ENCODE measurements at regions not wholly inside any gene's neighbourhood (a gene's known extent, or its start where the extent isn't known, plus 50 kb on each side); places are given as distances from the start of the nearest gene placed in this dataset.
"Not testable (repeated sequence)": the region's sequence is repeated elsewhere in the genome, so short reads cannot be mapped to it uniquely, and the experiment has no call there.

DNA sequence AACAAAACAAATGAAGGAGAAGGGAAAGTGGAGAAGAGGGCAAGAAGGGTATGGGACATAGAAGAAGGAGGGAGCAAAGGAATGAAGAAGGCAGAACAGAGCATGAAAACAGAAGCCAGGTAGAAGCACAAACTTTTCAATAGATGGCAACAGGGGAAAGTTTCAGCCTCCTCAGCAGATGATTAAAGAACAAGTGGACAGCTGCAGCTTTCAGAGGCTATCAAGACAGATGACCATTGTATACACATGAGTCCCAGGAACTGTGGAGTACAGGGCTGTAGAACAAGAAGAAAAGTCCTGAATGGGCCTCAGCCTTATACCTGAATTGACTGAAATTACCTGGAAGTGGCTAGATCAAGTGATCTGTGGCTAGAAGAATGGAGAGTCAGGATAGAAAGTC lies 62.0 kb upstream of the FIBIN start:
- no peak for DNase-seq
- Histone ChIP-seq H3K9me3 (no peaks in the 10 kb centered on the region), H3K4me3 (no peak overlapping the region), H3K27ac (no peak overlapping the region), H3K36me3 (no peaks in the 10 kb centered on the region), H3K4me1 (no peaks in the 10 kb centered on the region), H3K27me3 (no peaks in the 10 kb centered on the region)
- TF ChIP-seq CTCF (IDR thresholded peaks at IDR 0.05) (no peak), POLR2A (IDR thresholded peaks at IDR 0.05) (no peak)

DNA sequence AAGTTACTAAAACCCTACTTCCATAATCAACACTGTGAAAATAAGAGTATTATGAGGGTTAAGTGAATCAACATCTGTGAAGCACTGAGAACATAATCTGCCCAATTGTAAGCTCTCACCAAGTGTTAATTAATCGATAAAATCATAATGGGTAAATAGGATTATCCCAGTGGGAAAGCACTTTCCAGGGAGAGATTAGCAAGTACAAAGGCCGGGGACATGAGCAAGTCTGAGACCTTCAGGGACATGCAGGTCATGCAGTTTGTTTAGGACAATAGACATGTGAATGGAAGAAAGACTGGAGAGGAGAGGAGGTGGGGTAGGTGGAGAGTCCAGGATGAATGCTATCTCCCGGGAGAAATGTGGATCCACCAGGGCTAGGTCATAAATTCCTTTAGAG lies 57.8 kb upstream of the FIBIN start:
- Histone ChIP-seq H3K36me3 (no peaks in the 10 kb centered on the region), H3K27ac (no peak overlapping the region), H3K9me3 (no peaks in the 10 kb centered on the region), H3K27me3 (no peaks in the 10 kb centered on the region), H3K4me1 (no peaks in the 10 kb centered on the region), H3K4me3 (no peak overlapping the region)
- no peak for TF ChIP-seq POLR2A (IDR thresholded peaks at IDR 0.05)
- TF ChIP-seq CTCF (IDR thresholded peaks at IDR 0.05) = no peak
- no peak for DNase-seq

DNA sequence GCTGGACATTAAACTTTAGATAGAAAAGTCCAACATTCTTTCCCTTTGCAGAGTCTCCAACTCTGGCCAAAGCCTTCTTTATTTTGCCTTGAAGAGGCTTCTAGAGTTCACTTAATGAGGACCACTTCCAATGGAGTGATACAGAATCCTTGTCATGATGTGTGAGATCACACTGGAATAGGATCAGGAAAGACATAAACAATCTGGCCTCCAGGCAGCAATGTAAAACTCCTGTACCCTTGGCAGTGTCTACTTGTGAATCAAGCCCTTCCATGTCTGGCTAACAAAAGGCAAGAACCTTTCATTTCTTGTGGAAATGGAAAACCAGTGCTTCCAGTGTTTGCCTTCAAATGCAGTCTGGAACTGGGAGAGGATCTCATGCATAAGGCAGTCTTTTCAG lies 56.5 kb upstream of the FIBIN start:
- no peak for DNase-seq
- TF ChIP-seq CTCF (IDR thresholded peaks at IDR 0.05) (no peak), POLR2A (IDR thresholded peaks at IDR 0.05) (no peak)
- Histone ChIP-seq H3K9me3 (no peaks in the 10 kb centered on the region), H3K4me1 (no peaks in the 10 kb centered on the region), H3K27ac (no peak overlapping the region), H3K4me3 (no peak overlapping the region), H3K27me3 (no peaks in the 10 kb centered on the region), H3K36me3 (no peaks in the 10 kb centered on the region)

- not testable (repeated sequence) for H3K4me1 ChIP-seq, H3K4me3 ChIP-seq, H3K27me3 ChIP-seq, H3K27ac ChIP-seq, DNase-seq, H3K36me3 ChIP-seq, H3K9me3 ChIP-seq
These were observed 53.4 kb upstream of the FIBIN start for GRCh38 chr11:26940501-26940900.

DNA sequence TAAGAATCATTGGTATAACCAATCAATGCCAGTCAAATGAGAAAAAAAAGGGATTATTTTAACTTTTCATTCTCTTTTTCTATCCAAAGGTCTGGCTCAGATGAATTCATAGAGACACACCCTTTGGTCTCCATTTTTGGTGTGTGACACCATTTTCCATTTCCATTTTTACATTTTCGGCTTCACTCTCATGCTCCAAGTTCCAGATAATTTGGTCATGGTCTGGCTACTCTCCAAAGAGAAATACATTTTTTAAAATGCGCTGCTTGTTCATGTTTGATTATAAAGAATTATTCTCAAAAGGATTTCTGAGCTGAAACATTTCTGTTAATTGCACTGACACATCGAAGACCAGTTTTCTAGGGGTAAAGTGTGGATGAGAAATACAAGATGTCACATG lies 51.6 kb upstream of the FIBIN start:
- TF ChIP-seq CTCF (IDR thresholded peaks at IDR 0.05) (no peak), POLR2A (IDR thresholded peaks at IDR 0.05) (no peak)
- Histone ChIP-seq H3K4me3 (no peak overlapping the region), H3K36me3 (no peaks in the 10 kb centered on the region), H3K4me1 (no peaks in the 10 kb centered on the region), H3K9me3 (no peaks in the 10 kb centered on the region), H3K27me3 (no peaks in the 10 kb centered on the region), H3K27ac (no peak overlapping the region)
- no peak for DNase-seq

GRCh38 chr11:26943636-26944035 lies 50.3 kb upstream of the FIBIN start:
- no peak for DNase-seq
- no peak overlapping the region for H3K4me3 ChIP-seq
- TF ChIP-seq POLR2A (IDR thresholded peaks at IDR 0.05) = no peak
- TF ChIP-seq CTCF (IDR thresholded peaks at IDR 0.05) = no peak
- H3K4me1 ChIP-seq = no peaks in the 10 kb centered on the region
- H3K36me3 ChIP-seq = no peaks in the 10 kb centered on the region
- H3K27me3 ChIP-seq = no peaks in the 10 kb centered on the region
- H3K9me3 ChIP-seq = no peaks in the 10 kb centered on the region
- no peak overlapping the region for H3K27ac ChIP-seq

Measured in Peyer's patch (tissue), 4 donors.